GM23338 (cell line): ENCODE measurements at regions not wholly inside any gene's neighbourhood (a gene's known extent, or its start where the extent isn't known, plus 50 kb on each side); places are given as distances from the start of the nearest gene placed in this dataset.

Source experiments
- CREB1 ChIP-seq: fragments of 250-450 bp; sonication (Bioruptor Pico); IDR thresholded peaks from 2 replicates; pipeline ENCODE4 v1.5.0; 2020; ENCODE audit warnings: low read depth, mild to moderate bottlenecking, moderate library complexity
- CTCF ChIP-seq, 2 experiments: fragments of 200-600 bp in 1 of 2; sonication (generic) in 1 of 2; conservative IDR thresholded peaks; 2 replicates each; pipeline versions ENCODE4 v1.5.1 to v1.6.1; 2016 to 2017; ENCODE audit warnings: antibody characterized with exemption in 2 of 2, low read depth in 2 of 2, mild to moderate bottlenecking in 2 of 2, moderate library complexity in 1 of 2
- EZH2 ChIP-seq: fragments of 200-600 bp; sonication (generic); IDR thresholded peaks from one replicate; pipeline ENCODE4 v1.8.0; 2017; ENCODE audit warnings: antibody characterized with exemption, mild to moderate bottlenecking, low read depth; ENCODE audit not compliant: unreplicated experiment
- JUNB ChIP-seq: IDR thresholded peaks from one replicate; pipeline ENCODE4 v1.6.1; 2016; ENCODE audit warnings: antibody characterized with exemption; ENCODE audit not compliant: unreplicated experiment
- POLR2AphosphoS5 ChIP-seq: IDR thresholded peaks from 2 replicates; pipeline ENCODE4 v1.6.1; 2016; ENCODE audit warnings: antibody characterized with exemption, low read depth
- REST ChIP-seq: IDR thresholded peaks from one replicate; pipeline ENCODE4 v1.6.1; 2018; ENCODE audit warnings: antibody characterized with exemption; ENCODE audit not compliant: unreplicated experiment
- STAT1 ChIP-seq: IDR thresholded peaks from one replicate; pipeline ENCODE4 v1.6.1; 2016; ENCODE audit warnings: antibody characterized with exemption; ENCODE audit not compliant: unreplicated experiment
- ZNF114 ChIP-seq: fragments of 250-450 bp; sonication (Bioruptor Pico); IDR thresholded peaks from 2 replicates; pipeline ENCODE4 v1.5.0; 2020; ENCODE audit warnings: mild to moderate bottlenecking, moderate library complexity
- ZNF331 ChIP-seq: fragments of 250-450 bp; sonication (Bioruptor Pico); IDR thresholded peaks from 2 replicates; pipeline ENCODE4 v1.5.0; 2020; ENCODE audit warnings: low read depth, mild to moderate bottlenecking, moderate library complexity

DNA sequence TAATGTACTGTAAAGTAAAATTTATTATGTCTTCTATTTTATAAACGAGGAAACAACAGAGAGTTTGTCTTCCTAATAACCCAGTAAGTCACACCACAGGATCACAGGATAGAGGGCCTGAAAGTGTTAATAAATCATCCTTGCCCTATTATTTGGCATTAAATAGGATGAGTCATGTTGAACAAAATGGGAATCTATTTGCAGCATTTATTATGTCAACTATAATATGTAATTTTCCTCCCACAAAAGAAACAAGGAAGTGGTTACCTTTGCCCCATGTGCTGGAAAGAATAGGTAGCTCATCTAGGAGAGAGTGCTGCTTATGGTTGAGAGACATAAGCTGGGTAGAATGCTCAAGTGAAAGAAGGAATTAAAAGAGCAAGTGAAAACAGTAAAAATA lies 237.6 kb upstream of the NDST3 start:
- TF ChIP-seq POLR2AphosphoS5: no peak
- no peak for TF ChIP-seq CTCF (conservative IDR thresholded peaks at IDR 0.05; ENCODE audit: low read depth in 2 of 2)
- TF ChIP-seq JUNB: no peak
- TF ChIP-seq EZH2: no peak
- TF ChIP-seq ZNF331: no peak
- no peak for TF ChIP-seq CREB1 (CRISPR knock-in tag)
- TF ChIP-seq STAT1: no peak
- no peak for TF ChIP-seq REST
- no peak for TF ChIP-seq ZNF114 (CRISPR knock-in tag)
